HG03575 (cell line): ENCODE measurements at regions not wholly inside any gene's neighbourhood (a gene's known extent, or its start where the extent isn't known, plus 50 kb on each side); places are given as distances from the start of the nearest gene placed in this dataset.
"Not testable (repeated sequence)": the region's sequence is repeated elsewhere in the genome, so short reads cannot be mapped to it uniquely, and the experiment has no call there.

Experiments
- ATAC-seq: cut with Tn5 transposase; IDR thresholded peaks from one replicate; pipeline ENCODE4 v1.9.1; 2021; ENCODE audit not compliant: unreplicated experiment, insufficient number of reproducible peaks, low FRiP score; ENCODE audit errors: extremely low read depth

- ATAC-seq, result no peak
Measured at GRCh38 chr2:205868773-205869333, 186.6 kb downstream of the NRP2 start.

DNA sequence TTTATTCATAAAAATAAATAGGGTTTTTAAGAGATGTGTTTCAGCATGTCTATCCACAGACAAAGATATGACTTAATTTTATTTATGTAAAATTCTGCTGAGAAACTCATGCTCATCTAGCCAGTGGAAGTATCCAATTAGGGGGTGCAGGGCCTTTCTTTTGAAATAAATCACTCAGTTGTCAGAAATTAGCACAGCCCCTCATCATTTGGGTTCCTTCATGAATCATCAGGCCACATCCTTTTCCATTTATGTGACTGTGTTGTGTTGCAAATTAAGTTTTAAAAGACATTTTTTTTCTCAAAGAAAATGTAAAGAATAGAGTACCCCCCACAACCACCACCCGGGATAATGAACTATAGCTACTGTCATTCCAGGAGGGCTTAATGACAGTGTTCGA lies 185.8 kb downstream of the NRP2 start:
- no peak for ATAC-seq

- no peak for ATAC-seq
Measured at GRCh38 chr2:205867371-205867770, 185.1 kb downstream of the NRP2 start.

- no peak for ATAC-seq
Measured at GRCh38 chr2:205865905-205866441, 183.7 kb downstream of the NRP2 start.

- no peak for ATAC-seq
Measured at GRCh38 chr2:205865056-205865455, 182.8 kb downstream of the NRP2 start.

- no peak for ATAC-seq
Measured at GRCh38 chr2:205864491-205864890, 182.2 kb downstream of the NRP2 start.

DNA sequence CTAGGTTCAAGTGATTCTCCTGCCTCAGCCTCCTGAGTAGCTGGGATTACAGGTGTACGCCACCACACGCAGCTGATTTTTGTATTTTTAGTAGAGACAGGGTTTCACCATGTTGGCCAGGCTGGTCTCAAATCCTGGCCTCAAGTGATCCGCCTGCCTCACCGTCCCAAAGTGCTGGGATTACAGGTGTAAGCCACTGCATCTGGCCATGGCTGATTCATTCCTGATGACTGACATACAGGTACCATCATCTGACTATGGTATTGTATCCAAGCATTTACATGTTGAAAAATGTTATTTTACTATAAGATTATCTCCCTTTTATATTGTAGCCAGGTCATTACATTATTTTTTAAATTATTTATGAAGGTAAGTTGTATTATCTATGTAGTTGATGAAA lies 180.5 kb downstream of the NRP2 start:
- ATAC-seq, result not testable (repeated sequence)

GRCh38 chr2:205860885-205861284 lies 178.6 kb downstream of the NRP2 start:
- no peak for ATAC-seq

DNA sequence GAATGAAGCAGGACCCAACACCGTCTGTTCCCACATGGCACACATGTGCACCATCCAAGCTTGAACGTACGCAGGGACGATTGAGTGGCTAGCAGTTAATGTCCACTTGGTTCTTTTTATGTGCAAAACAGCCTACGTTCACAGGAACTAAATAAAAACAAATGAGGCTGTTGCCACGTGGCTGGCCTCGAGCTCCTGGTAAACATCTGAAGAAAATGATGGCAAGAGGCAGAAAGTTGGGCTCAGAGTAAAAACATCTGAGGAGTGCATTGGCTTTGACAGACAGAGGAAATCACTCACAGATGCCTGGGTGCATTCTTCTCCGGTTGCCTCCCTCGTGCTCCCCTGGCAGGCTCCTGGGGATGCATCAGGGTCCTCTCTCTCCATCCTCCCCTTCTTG lies 177.9 kb downstream of the NRP2 start:
- no peak for ATAC-seq

- ATAC-seq, result no peak
Measured at GRCh38 chr2:205858881-205859441, 176.7 kb downstream of the NRP2 start.

DNA sequence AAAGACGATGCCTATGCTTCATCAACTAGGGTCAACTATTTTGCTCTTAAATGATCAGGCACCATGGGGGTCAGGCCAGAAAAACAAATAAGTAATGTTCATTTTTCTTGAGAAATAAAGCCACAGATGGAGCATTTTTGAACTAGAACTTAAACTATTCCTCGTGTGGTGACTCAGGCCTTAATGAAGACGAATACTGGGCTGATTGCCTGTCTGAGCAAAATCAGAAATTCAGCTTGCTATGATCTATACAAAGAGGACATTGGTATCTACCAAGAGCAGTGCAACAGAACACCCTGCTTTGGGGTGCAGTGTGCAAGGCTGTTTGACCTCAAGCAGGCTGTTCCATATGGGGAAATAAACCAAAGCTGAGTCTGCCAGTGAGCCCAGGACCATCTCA lies 176.0 kb downstream of the NRP2 start:
- ATAC-seq, result no peak

DNA sequence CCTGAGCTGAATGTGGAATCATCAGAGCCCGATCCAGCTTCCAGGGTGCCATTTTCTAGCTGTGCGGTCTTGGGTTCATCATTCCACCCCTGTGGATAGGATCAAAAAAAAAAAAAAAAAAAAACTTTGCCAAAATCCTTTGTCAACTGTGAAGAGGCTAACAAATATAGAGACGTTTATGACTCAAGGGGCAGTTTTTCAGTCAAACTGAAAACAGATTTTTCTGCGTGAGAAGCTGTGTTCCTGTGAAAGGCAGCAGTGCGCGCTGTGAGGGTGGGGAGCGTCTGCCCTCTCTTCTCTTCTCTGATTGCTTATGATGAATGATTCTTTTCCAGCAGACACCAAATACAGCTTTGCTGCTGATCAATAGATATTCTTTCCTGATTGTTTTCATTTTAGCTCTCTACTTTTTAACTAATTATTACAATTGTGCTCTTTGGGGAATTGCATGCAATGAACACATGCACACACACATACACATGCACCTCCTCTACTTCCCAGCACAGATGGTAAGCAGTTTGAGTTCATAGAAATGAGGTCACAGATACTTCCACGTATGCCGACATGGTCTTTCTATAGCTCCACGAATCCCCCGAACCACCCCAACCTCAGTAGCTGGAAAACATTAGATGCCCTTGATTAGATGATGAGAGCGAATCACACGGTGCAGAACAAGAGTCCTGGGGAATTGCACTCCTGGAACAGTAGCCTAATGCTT lies 175.4 kb downstream of the NRP2 start:
- peak; percentile 42 for ATAC-seq

GRCh38 chr2:205852457-205852856 lies 170.2 kb downstream of the NRP2 start:
- no peak for ATAC-seq

- no peak for ATAC-seq
Measured at GRCh38 chr2:205850611-205851010, 168.3 kb downstream of the NRP2 start.

- no peak for ATAC-seq
Measured at GRCh38 chr2:205850132-205850531, 167.8 kb downstream of the NRP2 start.

DNA sequence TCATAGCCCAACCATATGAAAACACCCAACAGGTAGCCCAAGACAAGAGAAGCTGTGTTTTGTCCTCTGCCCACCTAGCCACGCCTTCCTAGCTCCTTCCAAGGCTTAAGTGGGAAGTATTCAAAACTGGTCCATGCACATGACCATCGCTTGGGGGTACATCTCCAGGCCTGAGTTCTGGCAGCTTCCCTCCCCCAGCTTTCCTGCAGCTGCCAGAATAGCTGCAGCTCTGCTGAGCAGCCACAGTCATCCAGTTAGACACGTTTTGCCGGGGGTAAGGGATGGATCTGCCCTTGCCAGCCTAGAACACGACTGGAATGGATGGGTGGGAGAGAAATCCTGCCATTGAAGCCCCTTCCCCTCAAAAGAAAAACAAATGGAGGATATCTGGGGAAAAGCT lies 166.8 kb downstream of the NRP2 start:
- ATAC-seq, result no peak

DNA sequence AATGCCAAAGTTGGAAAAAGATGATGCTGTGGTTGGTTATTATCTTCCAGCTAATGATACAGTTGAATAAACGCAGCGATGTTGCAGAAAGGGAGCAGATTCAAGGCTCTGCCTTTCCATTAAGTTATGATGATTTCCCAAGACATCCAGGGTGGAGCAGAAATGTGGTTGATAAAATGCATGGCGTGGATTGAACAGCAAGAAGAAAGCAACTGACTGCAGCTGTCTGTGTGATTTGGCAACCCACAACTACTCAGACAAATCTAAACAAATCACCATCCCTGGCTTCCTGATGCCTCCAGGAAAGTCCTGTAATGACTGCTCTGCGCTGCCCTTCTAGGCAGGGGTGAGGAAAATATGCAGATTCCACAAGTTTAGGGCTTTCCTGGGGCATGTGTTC lies 166.3 kb downstream of the NRP2 start:
- no peak for ATAC-seq
